ENCODE measurements at regions not wholly inside any gene's neighbourhood (a gene's known extent, or its start where the extent isn't known, plus 50 kb on each side); places are given as distances from the start of the nearest gene placed in this dataset.

GRCh38 chr15:96771035-96771434, 440.5 kb downstream of the NR2F2 start:
- TF ChIP-seq CTCF (IDR thresholded peaks at IDR 0.05): no peak
- no peak for TF ChIP-seq POLR2A (IDR thresholded peaks at IDR 0.05)
